ENCODE measurements at regions not wholly inside any gene's neighbourhood (a gene's known extent, or its start where the extent isn't known, plus 50 kb on each side); places are given as distances from the start of the nearest gene placed in this dataset.

GRCh38 chr21:15935530-15935929 lies 205.7 kb downstream of the USP25 start:
- TF ChIP-seq CTCF (IDR thresholded peaks at IDR 0.05 in 4 of 5, conservative IDR thresholded peaks at IDR 0.05 in 1 of 5), result no peak
- TF ChIP-seq POLR2A (IDR thresholded peaks at IDR 0.05), result no peak

All from gastrocnemius medialis (tissue), 4 donors.